Nephron (organoid): ENCODE measurements at regions not wholly inside any gene's neighbourhood (a gene's known extent, or its start where the extent isn't known, plus 50 kb on each side); places are given as distances from the start of the nearest gene placed in this dataset.

Experiments used
- H3K27ac Mint-ChIP-seq, 3 experiments: 2 replicates each; pipeline ENCODE4 v1.8.0; 2020; ENCODE audit warnings: mixed read lengths in 3 of 3, mild to moderate bottlenecking in 2 of 3, moderate library complexity in 1 of 3
- H3K27me3 Mint-ChIP-seq: 2 replicates; pipeline ENCODE4 v1.8.0; 2021; ENCODE audit warnings: low read depth, mild to moderate bottlenecking, moderate library complexity, mixed read lengths
- H3K36me3 Mint-ChIP-seq: 2 replicates; pipeline ENCODE4 v1.8.0; 2020; ENCODE audit warnings: low read depth, mixed read lengths
- H3K4me1 Mint-ChIP-seq: 2 replicates; pipeline ENCODE4 v1.8.0; 2020; ENCODE audit warnings: mixed read lengths
- H3K4me3 Mint-ChIP-seq, 3 experiments: 2 replicates each; pipeline ENCODE4 v1.8.0; 2020; ENCODE audit warnings: mild to moderate bottlenecking in 3 of 3, mixed read lengths in 3 of 3, moderate library complexity in 2 of 3
- H3K9me3 Mint-ChIP-seq: 2 replicates; pipeline ENCODE4 v1.8.0; 2020; ENCODE audit warnings: mixed read lengths
- TF ChIP-seq, protein P1 (sequence below), 3 experiments: fragments of 200-600 bp; sonication (generic); IDR thresholded peaks; one replicate each; pipeline ENCODE4 v1.5.0; 2021; ENCODE audit warnings: antibody characterized with exemption in 3 of 3; ENCODE audit not compliant: unreplicated experiment in 3 of 3

DNA sequence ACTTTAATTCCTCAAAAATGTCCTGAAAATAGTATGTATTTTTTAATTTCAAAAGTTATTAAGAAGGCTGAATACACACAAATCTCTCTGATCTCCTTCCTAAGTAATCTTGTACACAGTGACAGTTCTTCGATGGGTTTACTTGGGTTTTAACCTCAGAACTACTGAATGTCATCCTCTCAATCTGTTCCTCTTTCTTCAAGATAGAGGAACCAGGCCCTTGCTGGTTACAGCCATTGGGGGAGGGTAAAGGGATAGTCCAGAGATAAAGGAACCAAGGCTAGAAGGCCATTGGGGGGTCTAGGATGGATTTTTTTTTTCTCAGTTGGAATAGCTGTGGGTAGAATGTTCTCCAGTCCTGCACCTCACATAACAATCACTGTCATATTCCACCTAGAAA lies 224.9 kb downstream of the SKIDA1 start:
- H3K9me3 Mint-ChIP-seq, result no peaks in the 10 kb centered on the region
- peaks cover 15% of the 10 kb centered on the region for H3K4me1 Mint-ChIP-seq
- H3K36me3 Mint-ChIP-seq, result no peaks in the 10 kb centered on the region
- TF ChIP-seq, protein P1, sequence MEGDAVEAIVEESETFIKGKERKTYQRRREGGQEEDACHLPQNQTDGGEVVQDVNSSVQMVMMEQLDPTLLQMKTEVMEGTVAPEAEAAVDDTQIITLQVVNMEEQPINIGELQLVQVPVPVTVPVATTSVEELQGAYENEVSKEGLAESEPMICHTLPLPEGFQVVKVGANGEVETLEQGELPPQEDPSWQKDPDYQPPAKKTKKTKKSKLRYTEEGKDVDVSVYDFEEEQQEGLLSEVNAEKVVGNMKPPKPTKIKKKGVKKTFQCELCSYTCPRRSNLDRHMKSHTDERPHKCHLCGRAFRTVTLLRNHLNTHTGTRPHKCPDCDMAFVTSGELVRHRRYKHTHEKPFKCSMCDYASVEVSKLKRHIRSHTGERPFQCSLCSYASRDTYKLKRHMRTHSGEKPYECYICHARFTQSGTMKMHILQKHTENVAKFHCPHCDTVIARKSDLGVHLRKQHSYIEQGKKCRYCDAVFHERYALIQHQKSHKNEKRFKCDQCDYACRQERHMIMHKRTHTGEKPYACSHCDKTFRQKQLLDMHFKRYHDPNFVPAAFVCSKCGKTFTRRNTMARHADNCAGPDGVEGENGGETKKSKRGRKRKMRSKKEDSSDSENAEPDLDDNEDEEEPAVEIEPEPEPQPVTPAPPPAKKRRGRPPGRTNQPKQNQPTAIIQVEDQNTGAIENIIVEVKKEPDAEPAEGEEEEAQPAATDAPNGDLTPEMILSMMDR (IDR thresholded peaks at IDR 0.05; ENCODE audit: unreplicated experiment in 3 of 3), result no peak
- no peak overlapping the region for H3K4me3 Mint-ChIP-seq
- peak overlapping the region in 1 of 3 experiments; percentile 58 for H3K27ac Mint-ChIP-seq
- H3K27me3 Mint-ChIP-seq, result no peaks in the 10 kb centered on the region

DNA sequence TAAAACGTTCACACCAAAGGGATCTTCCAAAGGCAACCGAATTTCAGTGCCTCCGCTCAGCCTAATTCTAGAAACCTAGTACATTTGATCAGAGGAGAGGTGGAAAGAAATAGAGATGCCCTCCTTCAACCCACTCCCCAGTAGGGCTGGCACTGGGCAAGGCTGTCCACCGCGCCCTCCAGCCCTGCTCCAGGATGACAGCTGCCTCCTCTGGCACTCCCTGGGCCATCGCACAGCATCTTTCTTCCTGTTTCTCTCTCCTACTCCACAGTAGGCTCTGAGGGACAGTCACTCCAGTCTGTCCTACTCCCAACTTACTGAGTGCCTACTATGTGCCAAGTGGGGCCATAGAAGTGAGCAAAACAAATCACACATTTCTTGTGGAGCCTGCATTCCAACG lies 226.2 kb downstream of the SKIDA1 start:
- H3K27me3 Mint-ChIP-seq, result no peaks in the 10 kb centered on the region
- TF ChIP-seq, protein P1 (IDR thresholded peaks at IDR 0.05; ENCODE audit: unreplicated experiment in 3 of 3), result no peak
- H3K4me1 Mint-ChIP-seq, result peaks cover 23% of the 10 kb centered on the region
- peak overlapping the region in 1 of 3 experiments; percentile 48 for H3K27ac Mint-ChIP-seq
- no peak overlapping the region for H3K4me3 Mint-ChIP-seq
- no peaks in the 10 kb centered on the region for H3K36me3 Mint-ChIP-seq
- no peaks in the 10 kb centered on the region for H3K9me3 Mint-ChIP-seq

DNA sequence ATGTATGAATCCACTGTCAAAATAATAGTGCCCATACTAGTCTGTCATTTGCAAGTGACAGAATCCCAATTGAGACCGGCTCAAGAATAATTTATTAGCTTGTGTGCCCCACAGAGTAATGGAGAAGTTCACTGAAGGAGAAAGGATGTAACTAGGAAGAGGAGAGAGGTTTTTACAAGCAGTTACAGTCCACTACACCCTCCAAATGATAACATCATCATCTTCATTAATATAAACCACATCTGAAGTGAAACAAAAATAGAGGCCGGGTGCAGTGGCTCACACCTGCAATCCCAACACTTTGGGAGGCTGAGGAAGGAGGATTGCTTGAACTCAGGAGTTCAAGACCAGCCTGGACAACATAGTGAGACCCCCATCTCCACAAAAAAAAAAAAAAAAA lies 226.8 kb downstream of the SKIDA1 start:
- TF ChIP-seq, protein P1 (IDR thresholded peaks at IDR 0.05; ENCODE audit: unreplicated experiment in 3 of 3), result no peak
- Mint-ChIP-seq H3K36me3 (no peaks in the 10 kb centered on the region), H3K27me3 (no peaks in the 10 kb centered on the region)

DNA sequence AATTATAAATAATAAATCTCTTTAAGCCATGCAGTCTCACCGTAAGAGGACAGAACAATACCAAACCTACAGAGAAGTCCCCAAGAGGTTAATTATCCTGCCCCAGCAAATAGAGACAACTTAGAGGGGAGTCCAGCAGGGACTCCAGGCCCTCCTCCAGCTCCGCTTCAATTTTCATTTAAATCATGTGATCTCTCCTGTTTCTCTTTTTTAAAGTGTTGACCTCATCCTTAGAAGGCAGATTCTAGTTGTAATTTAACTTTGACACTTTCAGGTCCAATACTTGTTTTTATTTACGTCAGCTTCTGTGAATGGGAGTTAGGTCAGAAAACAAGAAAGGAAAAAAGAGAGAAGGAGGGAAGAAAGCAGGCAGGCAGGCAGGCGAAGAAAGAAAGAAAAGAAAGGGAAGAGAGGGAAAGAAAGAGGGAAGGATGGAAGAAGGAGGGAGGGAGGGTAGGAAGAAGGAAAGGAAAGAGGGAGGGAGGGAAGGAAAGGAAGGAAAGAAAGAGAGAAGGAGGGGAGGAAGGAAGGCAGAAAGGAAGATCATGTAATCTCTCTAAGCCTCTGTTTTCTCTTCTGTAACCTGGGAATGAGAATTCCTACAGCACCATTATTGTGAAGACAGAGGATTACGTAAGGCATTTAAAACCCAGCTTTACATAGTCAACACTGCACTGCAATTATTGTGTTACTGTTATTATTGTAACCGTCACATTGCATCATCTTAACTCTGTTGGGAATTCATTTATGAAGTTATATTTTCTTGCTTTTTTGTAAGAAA lies 227.7 kb downstream of the SKIDA1 start:
- no peaks in the 10 kb centered on the region for H3K36me3 Mint-ChIP-seq
- TF ChIP-seq, protein P1 (IDR thresholded peaks at IDR 0.05; ENCODE audit: unreplicated experiment in 3 of 3), result no peak
- peak overlapping the region in 1 of 3 experiments; percentile 2 for H3K4me3 Mint-ChIP-seq
- H3K9me3 Mint-ChIP-seq, result no peaks in the 10 kb centered on the region
- H3K27ac Mint-ChIP-seq, result peak overlapping the region; percentile 66 to 91 (median 80)
- H3K27me3 Mint-ChIP-seq, result no peaks in the 10 kb centered on the region
- peaks cover 39% of the 10 kb centered on the region for H3K4me1 Mint-ChIP-seq

More for the DNA sequence above, 226.8 kb downstream of the SKIDA1 start:
- H3K27ac Mint-ChIP-seq, result peak overlapping the region; percentile 56 to 66 (median 64)
- H3K9me3 Mint-ChIP-seq, result no peaks in the 10 kb centered on the region
- peaks cover 30% of the 10 kb centered on the region for H3K4me1 Mint-ChIP-seq
- H3K4me3 Mint-ChIP-seq, result no peak overlapping the region

DNA sequence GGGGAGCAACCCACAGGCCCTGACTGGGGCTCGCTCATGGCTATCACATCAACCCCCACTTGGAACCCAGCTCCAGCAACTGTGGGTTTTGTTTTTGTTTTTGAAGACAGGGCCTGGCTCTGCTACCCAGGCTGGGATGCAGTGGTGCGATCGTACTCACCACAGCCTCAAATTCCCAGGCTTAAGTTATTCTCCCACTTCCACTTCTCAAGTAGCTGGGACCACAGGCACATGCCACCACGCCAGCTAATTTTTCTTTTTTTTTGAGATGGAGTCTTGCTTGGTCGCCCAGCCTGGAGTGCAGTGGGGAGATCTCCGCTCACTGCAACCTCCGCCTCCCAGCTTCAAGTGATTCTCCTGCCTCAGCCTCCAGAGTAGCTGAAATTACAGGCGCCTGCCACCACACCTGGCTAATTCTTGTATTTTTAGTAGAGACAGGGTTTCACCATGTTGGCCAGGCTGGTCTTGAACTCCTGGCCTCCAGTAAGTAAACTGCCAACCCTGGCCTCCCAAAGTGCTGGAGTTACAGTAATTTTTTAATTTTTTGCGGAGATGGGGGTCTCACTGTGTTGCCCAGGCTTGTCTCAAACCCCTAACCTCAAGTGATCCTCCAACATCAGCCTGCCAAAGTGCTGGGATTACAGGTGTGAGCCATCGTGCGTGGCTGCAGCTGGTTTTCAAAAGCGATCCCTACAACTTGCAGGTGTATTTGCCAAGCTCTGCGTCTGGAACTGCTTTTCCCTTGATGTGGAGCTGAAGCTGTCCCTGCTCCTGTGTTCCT lies 228.7 kb downstream of the SKIDA1 start:
- peak overlapping the region; percentile 66 to 91 (median 80) for H3K27ac Mint-ChIP-seq
- no peaks in the 10 kb centered on the region for H3K9me3 Mint-ChIP-seq
- H3K27me3 Mint-ChIP-seq, result no peaks in the 10 kb centered on the region
- TF ChIP-seq, protein P1 (IDR thresholded peaks at IDR 0.05; ENCODE audit: unreplicated experiment in 3 of 3), result no peak
- H3K4me1 Mint-ChIP-seq, result peaks cover 48% of the 10 kb centered on the region
- H3K4me3 Mint-ChIP-seq, result no peak overlapping the region
- no peaks in the 10 kb centered on the region for H3K36me3 Mint-ChIP-seq
